Body of pancreas (tissue), 4 donors: ENCODE measurements at regions not wholly inside any gene's neighbourhood (a gene's known extent, or its start where the extent isn't known, plus 50 kb on each side); places are given as distances from the start of the nearest gene placed in this dataset.

Experiments
- ATAC-seq: fragments of 150-250 bp; one replicate; pipeline ENCODE4 v1.9.1; 2016
- DNase-seq, 4 donors: peaks; one replicate each; pipeline ENCODE4 v3.0.0-alpha.2; 2019
- H3K27ac ChIP-seq, 4 donors: fragments of 200-600 bp; sonication (generic); 1 replicate in 3 of 4; 2 replicates in 1 of 4; pipeline versions ENCODE4 v1.5.1 to v1.6.1; 2016 to 2019; ENCODE audit warnings: mild to moderate bottlenecking in 1 of 4, mixed read lengths in 1 of 4, moderate library complexity in 1 of 4
- H3K27me3 ChIP-seq, 2 donors: fragments of 200-600 bp; sonication (generic); one replicate each; pipeline ENCODE4 v1.6.0; 2016; ENCODE audit warnings: mild to moderate bottlenecking in 1 of 2
- H3K36me3 ChIP-seq, 2 donors: fragments of 200-600 bp; sonication (generic); replicated peaks in 1 of 2; 2 replicates each; pipeline ENCODE4 v1.5.1; 2016; ENCODE audit warnings: low read depth in 2 of 2; ENCODE audit not compliant: insufficient read depth in 1 of 2
- H3K4me1 ChIP-seq: fragments of 200-600 bp; sonication (generic); one replicate; pipeline ENCODE4 v1.6.0; 2016
- H3K4me3 ChIP-seq, 2 donors: fragments of 200-600 bp; sonication (generic); 1 replicate in 1 of 2; 2 replicates in 1 of 2; pipeline ENCODE4 v1.5.1; 2016 to 2019
- H3K9me3 ChIP-seq, 3 donors: fragments of 200-600 bp; sonication (generic); 1 replicate in 2 of 3; 2 replicates in 1 of 3; pipeline ENCODE4 v1.5.1; 2016
- POLR2A ChIP-seq, 3 donors: fragments of 450-650 bp; IDR thresholded peaks; one replicate each; pipeline ENCODE4 v1.6.1; 2016; ENCODE audit warnings: antibody characterized with exemption in 3 of 3, mild to moderate bottlenecking in 2 of 3
- WGBS, 2 donors: methylation state at CpG; one replicate each; pipeline ENCODE4 v1.1.5; 2017; 5-methylcytosine and 5-hydroxymethylcytosine counted together
- intact Hi-C: fragments of 100-400 bp; cut with DNase I; formaldehyde crosslinking; loops from one replicate; pipeline ENCODE4 v1.15.1; 2023
- TF ChIP-seq, protein P1 (sequence below), 7 experiments: fragments of 450-650 bp in 4 of 7; fragments of 200-600 bp in 3 of 7; sonication (generic) in 3 of 7; IDR thresholded peaks; one replicate each; pipeline ENCODE4 v1.5.1; 2016 to 2019; ENCODE audit warnings: antibody characterized with exemption in 7 of 7

GRCh38 chr2:7792031-7792651, 874.9 kb downstream of the RNF144A start:
- H3K27me3 ChIP-seq = no peaks in the 10 kb centered on the region
- peaks cover 32% of the 10 kb centered on the region for H3K4me1 ChIP-seq
- 10 to 14% methylated on average over 7 of the region's 7 CpGs for WGBS, 2 donors
- no peak for TF ChIP-seq POLR2A (IDR thresholded peaks at IDR 0.05)
- TF ChIP-seq, protein P1, sequence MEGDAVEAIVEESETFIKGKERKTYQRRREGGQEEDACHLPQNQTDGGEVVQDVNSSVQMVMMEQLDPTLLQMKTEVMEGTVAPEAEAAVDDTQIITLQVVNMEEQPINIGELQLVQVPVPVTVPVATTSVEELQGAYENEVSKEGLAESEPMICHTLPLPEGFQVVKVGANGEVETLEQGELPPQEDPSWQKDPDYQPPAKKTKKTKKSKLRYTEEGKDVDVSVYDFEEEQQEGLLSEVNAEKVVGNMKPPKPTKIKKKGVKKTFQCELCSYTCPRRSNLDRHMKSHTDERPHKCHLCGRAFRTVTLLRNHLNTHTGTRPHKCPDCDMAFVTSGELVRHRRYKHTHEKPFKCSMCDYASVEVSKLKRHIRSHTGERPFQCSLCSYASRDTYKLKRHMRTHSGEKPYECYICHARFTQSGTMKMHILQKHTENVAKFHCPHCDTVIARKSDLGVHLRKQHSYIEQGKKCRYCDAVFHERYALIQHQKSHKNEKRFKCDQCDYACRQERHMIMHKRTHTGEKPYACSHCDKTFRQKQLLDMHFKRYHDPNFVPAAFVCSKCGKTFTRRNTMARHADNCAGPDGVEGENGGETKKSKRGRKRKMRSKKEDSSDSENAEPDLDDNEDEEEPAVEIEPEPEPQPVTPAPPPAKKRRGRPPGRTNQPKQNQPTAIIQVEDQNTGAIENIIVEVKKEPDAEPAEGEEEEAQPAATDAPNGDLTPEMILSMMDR (IDR thresholded peaks at IDR 0.05) = peak in 2 of 7 experiments; percentile 7 to 15
- H3K27ac ChIP-seq = peak overlapping the region; percentile 36 to 83 (median 68)
- H3K9me3 ChIP-seq = no peaks in the 10 kb centered on the region
- intact Hi-C loops = no loop called here
- no peak overlapping the region for H3K4me3 ChIP-seq
- ATAC-seq (peak; percentile 93), DNase-seq (peak; percentile 72 to 89 (median 82))
- no peaks in the 10 kb centered on the region for H3K36me3 ChIP-seq

GRCh38 chr2:7795778-7796563, 878.8 kb downstream of the RNF144A start:
- Histone ChIP-seq H3K27ac (peak overlapping the region in 2 of 4 donors; percentile 23 to 50), H3K4me1 (peaks cover 32% of the 10 kb centered on the region), H3K27me3 (no peaks in the 10 kb centered on the region), H3K4me3 (no peak overlapping the region), H3K36me3 (no peaks in the 10 kb centered on the region), H3K9me3 (peaks cover 0 to under 1% (median 0%) of the 10 kb centered on the region in 3 donors)
- intact Hi-C loops = no loop called here
- ATAC-seq = no peak
- 65 to 75% methylated on average over 7 of the region's 7 CpGs for WGBS, 2 donors
- no peak for DNase-seq
- TF ChIP-seq, protein P1 (IDR thresholded peaks at IDR 0.05) = no peak
- no peak for TF ChIP-seq POLR2A (IDR thresholded peaks at IDR 0.05)

DNA sequence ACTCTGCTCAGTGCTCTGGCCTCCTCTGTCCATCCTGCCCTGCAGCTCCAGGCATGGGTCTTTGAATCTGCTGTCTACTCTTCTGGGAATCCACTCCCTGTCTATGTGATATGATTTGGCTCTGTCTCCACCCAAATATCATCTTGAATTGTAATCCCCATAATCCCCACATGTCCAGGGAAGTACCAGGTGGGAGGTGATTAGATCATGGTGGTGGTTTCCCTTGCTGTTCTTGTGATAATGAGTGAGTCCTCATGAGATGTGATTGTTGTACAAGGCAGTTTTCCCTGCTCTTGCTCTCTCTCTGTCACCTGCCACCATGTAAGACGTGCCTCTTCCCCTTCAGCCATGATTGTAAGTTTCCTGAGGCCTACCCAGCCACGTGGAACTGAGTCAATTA, 881.8 kb upstream of the ID2 start:
- no peaks in the 10 kb centered on the region for H3K36me3 ChIP-seq
- ATAC-seq = no peak
- DNase-seq = no peak
- TF ChIP-seq POLR2A (IDR thresholded peaks at IDR 0.05) = no peak
- TF ChIP-seq, protein P1 (IDR thresholded peaks at IDR 0.05) = no peak
- no peaks in the 10 kb centered on the region for H3K27me3 ChIP-seq
- no peak overlapping the region for H3K4me3 ChIP-seq
- 79 to 83% methylated on average over 2 of the region's 2 CpGs for WGBS, 2 donors
- intact Hi-C loops = no loop called here
- no peak overlapping the region for H3K27ac ChIP-seq
- peaks cover 6% of the 10 kb centered on the region for H3K4me1 ChIP-seq
- peaks cover 0 to 8% (median 0%) of the 10 kb centered on the region in 3 donors for H3K9me3 ChIP-seq

- Histone ChIP-seq H3K27ac (no peak overlapping the region), H3K4me3 (no peak overlapping the region), H3K4me1 (no peaks in the 10 kb centered on the region), H3K36me3 (no peaks in the 10 kb centered on the region), H3K27me3 (no peaks in the 10 kb centered on the region), H3K9me3 (peaks cover 0 to 8% (median 0%) of the 10 kb centered on the region in 3 donors)
- no peak for ATAC-seq
- DNase-seq = no peak
- intact Hi-C loops = no loop called here
- TF ChIP-seq, protein P1 (IDR thresholded peaks at IDR 0.05) = no peak
- TF ChIP-seq POLR2A (IDR thresholded peaks at IDR 0.05) = no peak
Observed at GRCh38 chr2:7801212-7801611, 880.6 kb upstream of the ID2 start.
